Gastrocnemius medialis (tissue), 4 donors: ENCODE measurements at regions not wholly inside any gene's neighbourhood (a gene's known extent, or its start where the extent isn't known, plus 50 kb on each side); places are given as distances from the start of the nearest gene placed in this dataset.

Experiments used
- CTCF ChIP-seq, 5 experiments: fragments of 450-650 bp in 3 of 5; fragments of 200-600 bp in 2 of 5; sonication (generic) in 2 of 5; IDR thresholded peaks in 4 of 5; conservative IDR thresholded peaks in 1 of 5; 1 replicate in 4 of 5; 2 replicates in 1 of 5; pipeline ENCODE4 v1.5.1; 2016 to 2019; ENCODE audit warnings: antibody characterized with exemption in 5 of 5, mild to moderate bottlenecking in 3 of 5, moderate library complexity in 3 of 5
- POLR2A ChIP-seq, 2 donors: fragments of 450-650 bp; IDR thresholded peaks; one replicate each; pipeline ENCODE4 v1.6.1; 2017; ENCODE audit warnings: antibody characterized with exemption in 2 of 2, mild to moderate bottlenecking in 2 of 2, moderate library complexity in 2 of 2

GRCh38 chr5:3911773-3912172 is 316.1 kb downstream of the IRX1 start:
- TF ChIP-seq CTCF (IDR thresholded peaks at IDR 0.05 in 4 of 5, conservative IDR thresholded peaks at IDR 0.05 in 1 of 5) (no peak), POLR2A (IDR thresholded peaks at IDR 0.05) (no peak)
